OCI-LY3 (cell line): ENCODE measurements at regions not wholly inside any gene's neighbourhood (a gene's known extent, or its start where the extent isn't known, plus 50 kb on each side); places are given as distances from the start of the nearest gene placed in this dataset.

ENCODE experiments used
- CTCF ChIP-seq: fragments of 200-600, 300-600 bp; sonication (generic); IDR thresholded peaks from 2 replicates; pipeline ENCODE4 v1.5.1; 2014; ENCODE audit warnings: antibody characterized with exemption, low read length, low read depth
- EZH2phosphoT487 ChIP-seq: fragments of 200-600 bp; shearing (Covaris generic); IDR thresholded peaks from 2 replicates; pipeline ENCODE4 v1.6.1; 2018; ENCODE audit warnings: antibody characterized with exemption, mixed run types, low read depth

GRCh38 chr20:59435518-59435917 is 135.1 kb downstream of the EDN3 start:
- no peak for TF ChIP-seq EZH2phosphoT487
- TF ChIP-seq CTCF = no peak
